ENCODE measurements at regions not wholly inside any gene's neighbourhood (a gene's known extent, or its start where the extent isn't known, plus 50 kb on each side); places are given as distances from the start of the nearest gene placed in this dataset.
A peak's percentile ranks its signal among the peaks of the same experiment; 100 is the strongest.

- no peak overlapping the region for H3K27ac ChIP-seq (ENCODE audit: low read depth in 1 of 2, low read length in 2 of 2)
- H3K4me1 ChIP-seq (ENCODE audit: control insufficient read depth in 4 of 4, insufficient read depth in 4 of 4, low read length in 3 of 4) = no peaks in the 10 kb centered on the region
- peaks cover 0 to 23% (median 2%) of the 10 kb centered on the region in 4 donors for H3K27me3 ChIP-seq (ENCODE audit: control insufficient read depth in 4 of 4, insufficient read depth in 4 of 4, low read length in 3 of 4)
- no peak overlapping the region for H3K9ac ChIP-seq (ENCODE audit: low read depth in 1 of 2, low read length in 2 of 2)
- TF ChIP-seq CTCF (IDR thresholded peaks at IDR 0.05; ENCODE audit: low read depth, low read length, missing input control) = no peak
- no peak for TF ChIP-seq YY1 (IDR thresholded peaks at IDR 0.05)
- H3K9me3 ChIP-seq (ENCODE audit: control insufficient read depth in 4 of 4, low read length in 3 of 4) = no peaks in the 10 kb centered on the region
- DNase-seq (ENCODE audit: low spot score) = no peak
- H3K36me3 ChIP-seq (ENCODE audit: control insufficient read depth in 4 of 4, insufficient read depth in 3 of 4, low read depth in 1 of 4, low read length in 3 of 4) = no peaks in the 10 kb centered on the region
- no peak overlapping the region for H3K4me3 ChIP-seq (ENCODE audit: low read depth in 1 of 3, low read length in 3 of 3)
- 45% methylated on average over 8 of the region's 8 CpGs for WGBS
Observed at GRCh38 chr16:86758932-86759331, 180.6 kb downstream of the FOXL1 start.

GRCh38 chr16:86761111-86762031 lies 183.0 kb downstream of the FOXL1 start:
- 36% methylated on average over 29 of the region's 29 CpGs for WGBS
- Histone ChIP-seq H3K4me3 (ENCODE audit: low read depth in 1 of 3, low read length in 3 of 3) (no peak overlapping the region), H3K27ac (ENCODE audit: low read depth in 1 of 2, low read length in 2 of 2) (no peak overlapping the region), H3K27me3 (ENCODE audit: control insufficient read depth in 4 of 4, insufficient read depth in 4 of 4, low read length in 3 of 4) (peaks cover 0 to 22% (median 1%) of the 10 kb centered on the region in 4 donors), H3K4me1 (ENCODE audit: control insufficient read depth in 4 of 4, insufficient read depth in 4 of 4, low read length in 3 of 4) (no peaks in the 10 kb centered on the region), H3K9ac (ENCODE audit: low read depth in 1 of 2, low read length in 2 of 2) (no peak overlapping the region), H3K9me3 (ENCODE audit: control insufficient read depth in 4 of 4, low read length in 3 of 4) (peaks cover 0 to 10% (median under 1%) of the 10 kb centered on the region in 4 donors), H3K36me3 (ENCODE audit: control insufficient read depth in 4 of 4, insufficient read depth in 3 of 4, low read depth in 1 of 4, low read length in 3 of 4) (no peaks in the 10 kb centered on the region)
- peak; percentile 49 to 72 for TF ChIP-seq RAD21 (IDR thresholded peaks at IDR 0.05)
- TF ChIP-seq CTCF (IDR thresholded peaks at IDR 0.05; ENCODE audit: low read depth, low read length, missing input control) = peak; percentile 53
- TF ChIP-seq FOXA1 (IDR thresholded peaks at IDR 0.05) = no peak
- TF ChIP-seq JUND (IDR thresholded peaks at IDR 0.05) = no peak
- DNase-seq (ENCODE audit: low spot score) = peak; percentile 60

- H3K27me3 ChIP-seq (ENCODE audit: control insufficient read depth in 4 of 4, insufficient read depth in 4 of 4, low read length in 3 of 4) = peaks cover 0 to 24% (median 1%) of the 10 kb centered on the region in 4 donors
- peaks cover 0 to 10% (median under 1%) of the 10 kb centered on the region in 4 donors for H3K9me3 ChIP-seq (ENCODE audit: control insufficient read depth in 4 of 4, low read length in 3 of 4)
- H3K36me3 ChIP-seq (ENCODE audit: control insufficient read depth in 4 of 4, insufficient read depth in 3 of 4, low read depth in 1 of 4, low read length in 3 of 4) = no peaks in the 10 kb centered on the region
- 51% methylated on average over 9 of the region's 9 CpGs for whole genome bisulfite sequencing
- H3K9ac ChIP-seq (ENCODE audit: low read depth in 1 of 2, low read length in 2 of 2) = no peak overlapping the region
- H3K4me3 ChIP-seq (ENCODE audit: low read depth in 1 of 3, low read length in 3 of 3) = no peak overlapping the region
- DNase-seq (ENCODE audit: low spot score) = no peak
- no peak for TF ChIP-seq CTCF (IDR thresholded peaks at IDR 0.05; ENCODE audit: low read depth, low read length, missing input control)
- TF ChIP-seq RAD21 (IDR thresholded peaks at IDR 0.05) = no peak
- no peak for TF ChIP-seq GABPA (IDR thresholded peaks at IDR 0.05 in 1 of 2, conservative IDR thresholded peaks at IDR 0.05 in 1 of 2)
- no peak for TF ChIP-seq NR2F2 (IDR thresholded peaks at IDR 0.05)
- TF ChIP-seq FOXA1 (IDR thresholded peaks at IDR 0.05) = no peak
- TF ChIP-seq EGR1 (IDR thresholded peaks at IDR 0.05; ENCODE audit: low read depth in 2 of 2) = no peak
- TF ChIP-seq FOXA2 (IDR thresholded peaks at IDR 0.05) = no peak
- H3K4me1 ChIP-seq (ENCODE audit: control insufficient read depth in 4 of 4, insufficient read depth in 4 of 4, low read length in 3 of 4) = no peaks in the 10 kb centered on the region
- no peak overlapping the region for H3K27ac ChIP-seq (ENCODE audit: low read depth in 1 of 2, low read length in 2 of 2)
Observed at GRCh38 chr16:86762095-86762494, 183.7 kb downstream of the FOXL1 start.

Measured in liver (tissue), 8 donors.